B cell (primary cell): ENCODE measurements at regions not wholly inside any gene's neighbourhood (a gene's known extent, or its start where the extent isn't known, plus 50 kb on each side); places are given as distances from the start of the nearest gene placed in this dataset.

Experiments
- CTCF ChIP-seq: fragments of 200-600 bp; IDR thresholded peaks from one replicate; pipeline ENCODE4 v1.8.0; 2022; ENCODE audit warnings: antibody characterized with exemption, mild to moderate bottlenecking
- EZH2 ChIP-seq: IDR thresholded peaks from 2 replicates; pipeline ENCODE4 v1.6.1; 2012; ENCODE audit warnings: borderline replicate concordance, low read depth, mild to moderate bottlenecking, moderate library complexity, low read length; ENCODE audit not compliant: insufficient read depth, poor library complexity, severe bottlenecking

- TF ChIP-seq CTCF (no peak), EZH2 (no peak)
Observed at GRCh38 chrX:25507801-25508200, 492.0 kb upstream of the ARX start.
